ENCODE measurements at regions not wholly inside any gene's neighbourhood (a gene's known extent, or its start where the extent isn't known, plus 50 kb on each side); places are given as distances from the start of the nearest gene placed in this dataset.

DNA sequence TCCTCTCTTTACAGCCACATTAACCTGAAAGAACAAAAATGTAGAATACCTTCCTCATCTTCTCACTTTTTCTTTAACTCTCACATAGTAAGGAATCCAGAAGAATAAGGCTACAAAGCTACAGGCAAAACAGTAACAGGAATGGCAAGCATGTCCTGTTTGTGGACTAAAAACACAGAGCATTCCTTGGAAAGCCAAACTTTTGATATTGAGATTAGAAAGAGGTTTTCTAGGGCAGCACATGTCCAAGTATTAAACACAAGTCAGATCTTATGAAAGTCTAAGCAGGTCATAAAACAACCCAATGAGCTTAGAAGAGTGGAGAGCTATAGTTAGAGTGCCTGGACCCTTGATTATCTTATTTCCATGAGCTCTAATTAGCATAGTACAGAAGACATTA lies 58.2 kb upstream of the FAM9C start:
- no peak for DNase-seq (ENCODE audit: low read depth)

DNA sequence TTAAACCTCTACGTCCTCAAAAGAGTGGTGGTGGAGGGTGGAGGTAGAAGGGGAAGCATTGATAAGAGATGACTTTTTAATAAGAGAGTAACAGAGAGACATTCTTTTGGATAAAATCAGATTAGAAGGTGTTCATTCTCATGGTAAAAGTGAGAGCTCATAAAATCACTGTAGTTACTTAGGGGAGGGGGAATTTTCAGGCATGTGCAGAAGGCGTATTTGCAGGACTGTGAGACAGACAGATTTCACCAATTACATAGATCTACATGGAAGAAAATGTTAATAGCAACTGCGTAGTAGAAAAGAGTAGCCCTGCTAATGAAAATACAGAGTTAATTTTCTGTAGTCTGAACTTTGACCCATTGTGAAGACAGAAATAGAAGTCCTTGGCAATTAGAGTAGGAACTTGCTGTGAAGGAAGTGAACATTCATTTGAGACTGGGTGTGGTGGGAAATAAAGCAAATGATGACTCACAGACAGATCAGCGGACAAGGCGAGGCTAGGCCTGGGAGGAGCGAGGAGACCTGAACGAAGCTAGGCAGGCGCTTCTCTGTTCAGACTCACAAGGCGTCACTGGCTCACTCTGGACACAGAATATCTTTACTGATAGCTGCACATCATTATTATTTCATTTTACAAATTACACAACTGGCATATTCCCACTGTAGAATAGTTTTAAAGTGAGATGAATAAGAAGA lies 57.2 kb upstream of the FAM9C start:
- no peak for DNase-seq (ENCODE audit: low read depth)

DNA sequence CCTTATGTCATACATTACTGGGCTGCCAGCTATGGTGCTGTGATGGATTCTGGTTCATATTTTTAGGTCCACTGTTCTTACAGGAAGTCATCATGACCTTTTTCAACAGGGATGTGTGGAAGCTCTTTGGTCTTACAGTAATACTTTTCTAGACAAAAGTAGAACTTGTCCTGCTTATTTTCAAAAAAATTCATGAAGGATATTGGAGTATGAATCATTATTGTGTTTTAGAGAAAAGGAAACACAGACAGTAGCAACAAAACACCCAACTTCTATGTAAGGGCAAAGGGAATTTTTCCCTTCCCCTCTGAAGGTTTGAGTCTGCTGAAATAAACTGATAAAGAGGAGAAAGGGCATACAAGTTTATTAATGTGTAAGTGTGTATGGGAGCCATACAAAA lies 54.7 kb upstream of the FAM9C start:
- DNase-seq (ENCODE audit: low read depth): no peak

DNA sequence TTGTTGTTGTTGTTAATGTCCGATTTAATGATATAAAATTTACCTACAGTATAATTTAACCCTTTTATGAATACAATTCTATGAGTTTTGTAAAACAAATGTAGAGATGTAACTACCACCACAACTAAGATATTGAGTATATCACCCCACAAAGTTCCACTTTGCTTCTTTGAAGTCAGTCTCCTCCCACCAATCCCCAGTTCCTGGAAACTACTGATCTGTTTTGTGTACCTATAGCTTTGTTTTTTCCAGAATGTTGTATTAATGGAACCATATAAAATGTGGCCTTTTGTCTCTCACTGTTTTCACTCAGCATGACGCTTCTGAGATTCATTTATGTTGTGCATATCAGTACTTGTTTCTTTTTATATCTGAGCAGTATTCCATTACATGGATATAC lies 52.3 kb upstream of the FAM9C start:
- no peak for DNase-seq (ENCODE audit: low read depth)

DNA sequence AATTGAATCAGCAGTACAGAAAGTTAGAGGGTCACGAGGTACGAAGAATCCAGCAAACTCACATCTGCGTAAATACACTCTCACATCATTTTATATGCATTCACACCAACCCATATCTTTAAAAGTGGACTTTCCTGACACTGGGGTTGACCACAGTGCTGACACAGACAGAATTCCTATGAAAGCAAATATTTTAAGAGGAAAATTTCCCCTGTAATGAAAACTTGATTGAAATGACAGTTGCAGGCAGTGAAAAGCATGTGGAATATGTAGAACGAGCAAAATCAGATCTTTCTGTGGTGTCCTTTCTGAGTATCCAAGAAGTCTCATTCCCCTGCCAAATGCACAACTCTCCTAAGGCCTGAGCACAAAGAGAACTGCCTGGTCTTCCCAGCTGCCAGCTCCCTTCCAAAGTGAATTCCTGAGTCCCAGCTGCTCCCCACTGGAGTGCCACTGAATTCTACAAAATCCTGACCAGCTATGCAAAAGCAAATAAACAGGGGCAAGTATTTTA lies 50.5 kb upstream of the FAM9C start:
- no peak for DNase-seq (ENCODE audit: low read depth)

DNA sequence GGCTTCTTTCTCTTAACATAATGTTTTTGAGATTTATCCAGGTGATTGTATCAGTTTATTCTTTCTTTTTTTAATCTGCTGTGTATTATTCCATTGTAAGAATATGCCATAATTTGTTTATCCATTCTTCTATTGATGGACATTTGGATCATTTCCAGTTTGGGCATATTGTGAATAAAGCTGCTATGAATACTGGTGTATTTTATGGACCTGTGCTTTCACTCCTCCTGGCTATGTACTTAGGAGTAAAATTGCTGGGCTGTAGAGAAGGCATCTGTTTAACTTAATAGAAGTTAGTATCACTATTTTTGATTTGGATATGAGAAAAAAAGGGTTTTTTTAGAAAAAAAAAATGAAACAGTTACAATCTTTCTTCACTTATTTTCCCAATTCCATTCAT lies 50.0 kb upstream of the FAM9C start:
- DNase-seq (ENCODE audit: low read depth): no peak

Measured in stimulated activated CD4-positive, alpha-beta T cell treated with anti-CD3 and anti-CD28 coated beads, Interleukin-2, amount 100 ng/mL, for 4 hours (primary cell).